Activated naive CD8-positive, alpha-beta T cell treated with anti-CD3 and anti-CD28 coated beads, Interleukin-2, amount 50 U/mL, for 16 hours (primary cell): ENCODE measurements at regions not wholly inside any gene's neighbourhood (a gene's known extent, or its start where the extent isn't known, plus 50 kb on each side); places are given as distances from the start of the nearest gene placed in this dataset.
"Not testable (repeated sequence)": the region's sequence is repeated elsewhere in the genome, so short reads cannot be mapped to it uniquely, and the experiment has no call there.

Source experiments
- DNase-seq: peaks from one replicate; pipeline ENCODE4 v3.0.0-alpha.2; 2020; ENCODE audit warnings: low read depth, low spot score

DNA sequence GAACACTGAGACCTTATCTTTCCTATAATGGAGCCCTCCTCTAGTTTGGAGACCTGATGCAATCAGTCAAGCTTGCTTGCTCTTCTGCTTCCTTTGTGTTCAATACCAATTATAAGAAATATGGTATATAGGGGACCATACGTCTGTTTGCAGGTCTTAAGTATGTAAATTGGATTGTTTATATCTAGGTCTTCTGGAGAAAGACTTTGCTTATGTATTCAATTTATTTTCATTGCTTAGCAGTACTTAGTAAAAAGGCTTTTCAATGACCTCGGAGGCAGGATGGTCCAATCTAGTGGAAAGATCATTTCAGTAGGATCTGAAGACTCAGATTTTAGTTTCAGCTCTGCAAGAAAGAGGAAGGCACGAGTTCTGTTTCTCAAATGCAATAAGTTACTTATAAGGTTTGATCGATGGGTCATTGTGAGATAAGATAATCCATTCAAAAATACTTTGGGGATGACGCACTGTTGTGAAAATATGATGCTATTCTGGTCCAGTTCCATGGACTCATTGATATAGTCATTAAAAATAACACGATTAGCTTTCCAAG is 571.6 kb downstream of the SH2D4B start:
- DNase-seq: no peak

DNA sequence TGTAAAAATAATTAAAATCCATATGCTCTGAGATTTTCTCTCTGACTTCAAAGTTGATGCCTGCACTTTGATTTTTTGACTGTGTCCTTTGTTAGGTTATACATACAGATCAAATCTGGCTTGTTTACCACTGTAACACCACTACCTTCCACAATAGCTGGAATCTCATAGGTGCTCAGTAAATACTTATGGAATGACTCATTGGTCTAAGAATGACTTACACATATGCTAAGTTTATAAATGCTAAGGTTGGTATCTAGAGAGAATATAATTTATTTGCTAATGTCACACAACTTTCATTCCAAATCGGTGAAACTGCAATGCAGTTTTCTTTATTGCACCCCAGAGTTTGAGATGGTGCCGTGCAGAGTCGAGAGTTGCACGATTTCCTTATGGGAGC is 578.5 kb downstream of the SH2D4B start:
- DNase-seq: no peak

DNA sequence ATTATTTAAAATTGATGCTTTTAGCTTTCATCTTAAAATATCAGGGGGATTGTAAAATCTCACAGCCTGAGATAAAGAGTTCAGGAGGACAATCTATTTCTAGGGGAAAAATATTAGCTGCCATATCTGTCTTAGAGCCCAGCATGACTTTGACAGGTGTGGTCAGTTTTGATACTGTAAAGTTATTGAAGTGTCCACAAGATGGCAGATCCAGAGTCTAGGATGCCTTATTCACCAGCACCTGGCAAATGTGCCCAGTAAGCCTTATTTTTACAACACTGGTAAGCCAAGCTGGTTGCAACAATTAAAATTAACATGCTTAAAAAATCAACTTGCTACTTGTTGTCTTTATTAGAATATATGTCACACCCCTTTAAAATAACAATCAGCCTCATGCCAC is 579.3 kb downstream of the SH2D4B start:
- no peak for DNase-seq

DNA sequence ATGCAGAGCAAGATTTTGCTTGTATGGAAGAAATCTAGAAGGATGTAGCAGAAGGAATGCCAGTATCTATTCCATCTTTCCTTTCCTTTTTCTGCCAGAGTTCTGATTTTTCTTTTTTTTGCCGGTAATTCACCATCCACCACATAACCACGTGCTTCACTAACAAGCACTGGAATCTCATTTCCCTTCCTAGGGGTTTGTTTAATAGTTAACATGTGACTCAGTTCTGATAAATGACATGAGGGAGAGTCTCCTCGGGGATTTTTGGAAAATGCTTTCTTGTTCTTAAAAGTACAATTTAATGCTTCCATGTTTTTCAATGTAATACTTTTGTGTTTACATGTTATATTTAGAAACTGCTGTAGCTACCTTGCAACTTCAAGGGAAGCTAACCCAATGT is 590.2 kb downstream of the SH2D4B start:
- DNase-seq: no peak

DNA sequence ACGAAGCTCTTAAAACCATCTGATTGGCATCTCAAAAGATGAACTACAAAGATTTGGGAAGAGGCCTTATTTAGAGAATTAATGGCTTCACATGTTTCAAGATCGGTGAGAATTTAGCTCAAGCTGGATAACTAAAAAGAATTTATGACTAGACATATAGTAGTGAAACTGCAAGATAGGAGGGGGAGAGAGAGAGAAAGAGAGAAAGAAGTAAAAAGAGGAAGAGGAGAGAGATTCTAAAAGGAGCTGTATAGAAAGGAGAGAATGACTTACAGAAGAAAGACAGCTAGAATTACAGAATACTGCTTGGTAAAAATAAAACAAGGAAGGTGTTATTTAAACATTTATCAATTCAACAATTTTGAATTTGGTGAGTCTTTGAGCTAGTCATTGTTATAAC is 592.3 kb downstream of the SH2D4B start:
- DNase-seq: no peak

DNA sequence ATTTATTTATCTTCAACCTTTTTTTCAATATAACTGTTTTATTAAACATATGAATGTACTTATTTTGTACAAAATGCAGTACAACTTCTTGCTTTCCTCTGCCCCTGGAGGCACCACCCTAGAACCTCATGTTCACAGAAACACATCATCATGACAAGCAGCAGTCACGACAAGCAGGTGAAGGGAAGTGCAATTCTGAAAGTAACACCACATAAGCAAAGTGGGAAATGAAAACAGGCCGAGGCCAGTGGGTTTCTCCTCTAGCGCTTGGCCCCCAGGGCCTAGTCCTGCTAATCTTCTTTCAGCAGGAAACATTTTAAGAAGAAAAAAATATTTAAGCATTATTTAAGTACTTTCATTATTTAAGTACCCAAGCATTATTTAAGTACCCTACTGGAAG is 598.1 kb downstream of the SH2D4B start:
- no peak for DNase-seq

DNA sequence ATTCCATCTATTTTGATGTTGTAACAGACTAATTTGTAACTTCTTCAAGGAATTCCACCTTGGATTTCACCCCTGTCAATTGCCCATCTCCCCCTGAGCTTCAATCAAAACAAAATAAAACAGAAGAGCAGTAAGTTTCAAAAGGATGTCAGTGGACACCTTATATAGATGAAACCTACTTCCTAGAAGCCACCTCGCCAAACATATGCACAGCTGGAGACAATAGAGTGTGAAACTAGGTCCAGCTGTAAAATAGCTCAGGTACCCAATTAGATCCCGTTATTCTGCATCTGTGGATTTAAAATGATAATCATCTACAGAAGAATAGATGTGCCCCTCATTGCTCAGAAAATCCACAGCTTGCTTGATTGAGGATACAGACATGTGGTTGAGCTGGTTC is 598.6 kb downstream of the SH2D4B start:
- DNase-seq: no peak

DNA sequence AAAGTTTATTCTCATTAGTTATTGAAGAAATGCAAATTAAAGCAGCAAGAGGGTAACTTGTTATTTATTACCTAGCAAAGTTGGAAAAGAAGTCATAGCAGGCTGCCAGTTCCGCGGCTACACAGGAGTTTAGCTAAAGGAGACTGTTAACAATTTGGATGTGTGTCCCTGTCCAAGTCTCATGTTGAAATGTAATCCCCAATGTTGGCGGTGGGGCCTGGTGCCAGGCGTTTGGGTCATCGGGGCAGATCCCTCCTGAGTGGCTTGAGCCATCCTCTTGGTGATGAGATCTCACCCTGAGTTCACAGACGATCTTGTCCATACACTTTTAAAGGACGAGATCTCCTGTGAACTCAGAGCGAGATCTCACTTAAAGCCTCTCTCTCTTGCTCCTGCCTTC is 608.3 kb downstream of the SH2D4B start:
- DNase-seq: no peak

DNA sequence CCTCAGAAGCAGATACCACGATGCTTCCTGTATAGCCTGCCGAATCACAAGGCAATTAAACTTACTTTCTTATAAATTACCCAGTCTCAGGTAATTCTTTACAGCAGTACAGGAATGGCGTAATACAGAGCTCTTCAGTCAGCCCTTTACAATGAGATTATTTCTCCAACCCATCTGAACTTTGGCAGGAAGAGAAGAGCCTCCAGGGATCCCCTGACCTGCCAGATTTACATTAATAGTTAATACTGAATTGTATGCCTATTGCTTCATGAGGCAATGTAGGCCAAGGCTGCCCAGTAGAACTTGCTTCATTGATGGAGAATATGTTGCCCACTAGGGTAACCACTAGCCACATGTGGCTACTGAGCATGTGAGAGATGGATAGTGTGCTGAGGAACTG is 608.7 kb downstream of the SH2D4B start:
- no peak for DNase-seq

DNA sequence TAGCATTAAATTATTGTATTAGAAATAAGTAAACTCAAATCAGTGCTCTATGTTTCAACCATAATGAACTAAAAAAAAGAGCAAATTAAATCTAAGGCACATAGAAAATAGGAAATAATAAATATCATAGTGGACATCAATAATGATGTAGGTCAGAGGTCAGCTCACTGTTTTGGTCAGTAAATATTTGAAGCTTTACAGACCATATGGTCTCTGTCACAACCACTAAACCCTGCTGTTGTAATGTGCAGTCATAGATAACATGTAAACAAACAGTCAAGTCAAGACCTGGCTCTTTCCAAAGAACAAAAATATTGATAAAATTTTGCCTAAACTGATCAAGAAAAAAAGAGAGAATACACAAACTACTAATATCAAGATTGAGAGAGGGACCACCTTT is 615.0 kb downstream of the SH2D4B start:
- DNase-seq: no peak

DNA sequence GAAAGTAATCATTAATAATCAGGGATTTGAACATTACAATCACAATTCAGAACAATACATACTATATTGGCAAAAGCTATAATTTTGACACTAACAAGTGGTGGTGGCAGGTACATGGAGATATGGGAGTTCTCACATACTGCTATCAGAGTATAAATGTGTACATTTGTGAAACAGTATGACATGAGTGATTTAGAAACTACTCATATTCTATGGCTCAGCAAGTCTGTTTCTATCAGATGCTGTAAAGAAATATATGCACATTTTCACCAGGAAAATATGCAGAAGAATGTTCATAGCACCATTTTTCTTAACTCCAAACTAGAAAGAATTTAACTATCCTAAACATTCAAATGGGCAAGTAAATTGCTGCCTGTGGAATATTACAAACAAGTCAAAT is 620.0 kb downstream of the SH2D4B start:
- no peak for DNase-seq

DNA sequence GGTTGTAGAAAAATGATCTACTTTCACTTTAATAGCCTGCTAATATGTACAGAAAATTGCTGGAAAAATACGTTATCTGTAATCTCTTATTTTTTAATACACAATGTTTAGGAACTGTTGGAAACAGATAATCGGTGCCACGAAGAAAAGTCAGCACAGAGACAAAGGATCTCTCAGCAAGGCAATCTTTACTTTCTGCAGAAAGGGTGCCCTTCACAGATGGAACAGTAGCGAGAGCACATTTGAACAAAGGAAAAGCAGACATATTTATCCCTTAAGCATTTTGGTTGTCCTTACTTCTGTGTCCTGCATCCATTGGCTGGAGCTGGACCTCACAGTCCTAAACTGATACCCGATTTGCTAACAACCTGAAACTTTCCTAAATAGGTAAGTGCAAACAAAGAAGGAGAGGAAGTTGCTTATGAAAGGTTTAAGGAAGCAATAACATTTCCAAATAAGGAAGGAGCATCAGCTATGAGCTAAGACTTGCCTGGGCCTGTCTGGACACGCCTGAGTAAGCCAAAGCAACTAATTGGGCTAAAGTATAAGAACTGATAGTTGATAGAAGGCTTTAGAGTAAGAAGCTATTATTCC is 640.0 kb downstream of the SH2D4B start:
- no peak for DNase-seq

DNA sequence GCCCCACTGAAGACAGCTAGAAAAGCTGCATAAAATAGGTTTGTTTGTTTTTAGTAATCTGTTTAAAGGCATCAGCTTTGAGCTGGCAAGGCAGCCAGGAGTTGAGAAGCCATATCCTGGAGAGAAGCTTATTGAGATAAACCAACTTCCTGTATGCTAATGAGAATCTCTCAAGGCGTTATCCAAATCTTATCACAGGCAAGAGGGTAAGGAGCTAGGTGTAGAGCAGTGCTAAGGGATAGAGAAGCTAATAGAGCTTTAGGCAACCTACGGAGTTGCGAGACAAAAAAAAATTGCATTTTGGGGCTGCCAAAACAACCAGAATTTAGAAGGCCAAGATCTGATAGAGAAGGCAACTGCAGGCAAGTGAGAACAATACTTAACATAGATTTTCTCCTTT is 641.6 kb downstream of the SH2D4B start:
- no peak for DNase-seq

DNA sequence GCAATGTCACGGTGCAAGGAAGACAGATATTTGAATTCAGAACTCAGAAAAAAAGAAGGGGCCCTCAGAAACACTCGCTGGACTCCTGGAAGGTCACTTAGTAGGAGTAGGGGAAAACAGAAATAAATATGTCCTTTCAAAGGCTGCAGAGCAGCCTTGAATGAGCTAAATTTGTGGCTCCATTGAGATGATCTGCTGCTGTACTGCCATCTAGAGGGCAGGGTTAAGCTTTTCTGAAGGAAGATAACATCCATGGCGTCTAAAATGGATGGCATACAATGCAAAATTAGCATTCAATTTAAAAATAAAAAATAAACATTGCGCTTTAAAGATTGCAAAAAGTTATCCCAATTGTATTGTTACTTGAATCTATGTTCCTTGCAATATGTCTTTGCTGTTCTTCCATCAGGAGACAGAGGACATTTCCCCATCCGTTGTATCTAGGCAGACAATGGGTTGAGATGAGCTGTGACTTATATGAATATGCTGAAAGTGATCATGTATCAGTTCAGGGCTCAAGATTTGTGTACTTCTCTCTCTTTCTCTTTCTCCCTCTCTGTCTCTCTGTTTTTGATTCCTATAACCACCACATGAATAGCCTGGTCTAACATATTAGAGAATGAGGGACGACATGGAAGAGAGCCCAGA is 642.2 kb downstream of the SH2D4B start:
- no peak for DNase-seq

DNA sequence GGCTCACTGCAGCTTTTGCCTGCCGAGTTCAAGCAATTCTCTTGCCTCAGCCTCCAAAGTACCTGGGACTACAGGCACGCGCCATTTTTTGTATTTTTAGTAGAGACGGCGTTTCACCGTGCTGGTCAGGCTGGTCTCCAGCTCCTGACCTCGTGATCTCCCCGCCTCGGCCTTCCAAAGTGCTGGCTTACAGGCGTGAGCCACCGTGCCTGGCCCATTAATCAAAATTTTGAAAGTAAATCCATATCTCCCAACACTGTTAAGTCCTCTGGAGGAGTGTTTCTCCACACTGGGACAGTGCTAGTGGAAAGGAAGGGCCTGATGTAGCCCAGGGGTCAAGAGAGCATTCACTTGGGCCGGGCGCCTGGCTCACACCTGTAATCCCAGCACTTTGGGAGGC is 644.6 kb downstream of the SH2D4B start:
- DNase-seq: no peak

DNA sequence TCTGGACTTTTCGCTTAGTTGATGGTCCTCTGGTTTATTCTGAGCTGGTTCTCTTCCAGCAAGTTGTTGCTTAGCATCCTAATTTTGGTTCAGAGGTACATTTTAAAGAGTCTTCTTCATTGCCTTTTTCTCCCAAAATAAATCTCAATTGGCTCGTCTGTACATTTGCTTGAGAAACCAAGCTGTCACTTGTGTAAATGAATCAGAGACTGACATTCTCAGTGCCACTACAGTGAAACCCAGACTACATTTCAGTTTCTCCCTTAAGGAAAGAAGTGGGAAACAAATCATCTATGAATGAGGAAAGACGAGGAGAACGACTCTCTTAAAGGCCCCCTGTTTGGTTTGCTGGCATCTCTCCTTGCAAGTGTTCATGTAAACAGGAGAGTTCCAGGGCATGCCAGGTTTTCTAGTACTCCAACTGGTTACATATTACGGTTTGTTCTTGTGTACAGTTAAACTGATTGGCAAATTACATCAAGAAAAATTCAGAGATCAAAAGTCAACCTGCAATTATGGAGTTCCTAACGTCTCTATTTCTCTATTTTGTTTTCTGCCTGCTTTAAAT is 654.6 kb downstream of the SH2D4B start:
- DNase-seq: no peak

DNA sequence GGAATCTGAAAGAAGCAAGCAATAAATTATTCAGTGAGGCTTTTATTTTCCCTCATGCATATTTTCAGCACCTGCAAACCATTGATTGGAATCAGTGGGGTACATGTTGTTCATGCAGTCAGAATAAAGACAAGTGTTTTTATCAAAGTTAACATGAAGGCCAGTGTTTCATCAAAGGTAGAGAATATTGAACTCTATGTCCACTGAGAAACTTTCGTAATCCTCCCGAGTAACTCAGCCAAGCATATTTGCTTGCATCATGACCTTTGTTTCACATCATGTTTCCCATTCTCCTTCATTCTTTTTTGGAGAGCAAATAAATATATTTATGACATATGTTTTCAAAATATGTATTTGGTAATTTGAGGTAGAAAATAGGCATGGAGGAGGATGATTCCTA is 663.1 kb downstream of the SH2D4B start:
- DNase-seq: no peak

DNA sequence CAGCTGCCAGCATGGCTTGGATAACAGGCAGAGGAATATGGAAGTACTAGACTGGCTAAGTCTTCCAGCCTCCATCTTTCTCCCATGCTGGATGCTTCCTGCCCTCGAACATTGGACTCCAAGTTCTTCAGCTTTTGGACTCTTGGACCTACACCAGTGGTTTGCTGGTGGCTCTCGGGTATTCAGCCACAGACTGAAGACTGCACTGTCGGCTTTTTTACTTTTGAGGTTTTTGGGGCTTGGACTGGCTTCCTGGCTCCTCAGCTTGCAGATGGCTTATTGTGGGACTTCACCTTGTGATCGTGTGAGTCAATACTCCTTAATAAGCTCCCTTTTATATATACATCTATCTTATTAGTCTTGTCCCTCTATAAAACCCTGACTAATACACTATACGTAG is 667.6 kb upstream of the NRG3 start:
- not testable (repeated sequence) for DNase-seq

DNA sequence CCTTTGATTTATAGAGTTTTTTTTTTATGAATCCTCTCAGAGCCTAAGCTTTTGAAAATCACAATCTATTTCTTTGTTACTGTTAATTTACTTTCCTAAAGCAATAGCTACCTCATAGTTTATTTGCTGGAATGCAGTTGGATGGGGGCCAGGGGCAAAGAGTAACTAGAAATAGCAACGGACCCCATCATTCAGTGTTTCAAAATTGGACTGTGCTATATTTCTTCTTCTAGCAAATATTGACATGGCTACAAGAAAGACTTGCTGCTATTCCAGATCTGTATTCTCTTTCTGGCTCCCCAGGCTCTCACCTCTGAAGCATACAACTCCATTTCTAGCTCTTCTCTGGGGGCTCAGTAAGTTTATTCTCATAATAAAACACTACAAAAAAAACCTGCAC is 661.6 kb upstream of the NRG3 start:
- DNase-seq: no peak

DNA sequence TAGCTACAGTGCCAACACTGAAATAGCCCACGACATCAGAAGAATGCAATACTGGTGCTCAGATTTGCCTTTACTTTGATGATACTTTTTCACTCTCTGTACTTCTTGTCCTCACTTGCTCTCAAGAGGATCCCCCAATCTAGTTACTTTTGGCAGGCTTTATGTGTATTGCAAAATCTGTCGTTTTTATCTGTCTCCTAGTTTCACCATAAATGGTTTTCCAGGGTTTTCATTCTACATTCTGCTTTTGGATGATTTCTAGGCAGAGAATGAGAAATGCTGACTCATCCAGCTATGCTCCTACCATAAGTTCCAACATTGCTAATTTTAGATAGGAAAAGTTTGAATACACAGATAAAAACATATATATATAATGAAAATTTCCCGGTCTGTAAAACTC is 659.5 kb upstream of the NRG3 start:
- no peak for DNase-seq

DNA sequence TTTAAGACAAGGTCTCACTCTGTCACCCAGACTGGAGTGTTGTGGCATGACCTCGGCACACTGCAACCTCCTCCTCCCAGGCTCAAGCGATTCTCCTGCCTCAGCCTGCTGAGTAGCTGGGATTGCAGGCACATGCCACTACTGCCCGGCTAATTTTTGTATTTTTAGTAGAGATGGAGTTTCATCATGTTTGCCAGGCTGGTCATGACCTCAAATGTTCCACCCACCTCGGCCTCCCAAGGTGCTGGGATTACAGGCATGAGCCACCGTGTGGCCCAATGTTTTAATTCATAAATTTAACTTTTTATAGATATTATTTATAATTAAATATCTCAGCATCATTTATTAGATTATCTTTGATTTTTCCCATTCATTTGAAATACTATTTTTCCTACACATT is 658.0 kb upstream of the NRG3 start:
- DNase-seq: no peak

DNA sequence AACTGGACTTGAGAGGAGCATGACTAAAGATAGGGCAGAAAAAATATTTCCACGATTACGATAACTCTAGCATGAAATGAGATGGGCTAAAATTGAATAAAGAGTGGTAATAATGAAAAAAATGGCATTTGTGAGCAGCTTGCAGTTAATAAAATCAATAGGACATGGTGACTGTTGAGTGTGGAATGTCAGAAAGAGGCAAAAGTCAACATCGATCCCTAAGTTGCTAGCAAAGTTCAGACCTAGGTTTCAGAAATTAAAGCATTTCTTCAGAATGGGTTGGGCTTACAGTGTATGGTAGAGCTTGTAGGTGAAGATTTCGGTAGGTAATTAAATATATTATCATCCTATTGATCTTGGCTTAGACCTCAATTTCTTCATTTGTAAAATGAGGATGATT is 656.7 kb upstream of the NRG3 start:
- no peak for DNase-seq

DNA sequence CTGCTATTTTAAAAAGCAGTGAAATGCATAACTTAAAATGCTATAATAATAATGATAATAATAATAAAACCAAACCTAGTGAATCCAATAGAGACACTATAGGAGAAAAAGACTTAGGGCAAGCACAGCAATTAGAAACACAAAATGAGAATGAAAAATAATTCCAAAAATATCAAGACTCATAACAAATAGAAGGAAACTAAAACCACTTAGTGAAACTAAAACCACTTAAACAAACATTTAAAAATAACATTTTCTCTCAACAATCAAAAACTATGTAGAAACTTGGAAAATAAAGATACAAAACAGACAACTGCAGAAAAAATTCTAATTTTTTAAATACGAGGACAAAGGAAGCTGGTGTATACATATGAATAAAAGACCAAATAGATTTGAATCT is 655.2 kb upstream of the NRG3 start:
- DNase-seq: no peak
